Right cardiac atrium (tissue), 5 donors: ENCODE measurements at regions not wholly inside any gene's neighbourhood (a gene's known extent, or its start where the extent isn't known, plus 50 kb on each side); places are given as distances from the start of the nearest gene placed in this dataset.

Source experiments
- ATAC-seq, 2 donors: fragments of 200-7000 bp; cut with Tn5 transposase; one replicate each; pipeline versions ENCODE4 v1.8.0 to v1.9.1; 2020; ENCODE audit warnings: moderate library complexity in 2 of 2, mild to moderate bottlenecking in 1 of 2
- DNase-seq, 3 donors: peaks; one replicate each; pipeline ENCODE4 v3.0.0-alpha.2; 2020
- H3K27ac ChIP-seq: one replicate; pipeline ENCODE4 v1.5.1; 2013; ENCODE audit warnings: mild to moderate bottlenecking, low read length, control low read depth, moderate library complexity
- H3K27me3 ChIP-seq: one replicate; pipeline ENCODE4 v1.6.1; 2013; ENCODE audit not compliant: control insufficient read depth, insufficient read depth
- H3K4me1 ChIP-seq: one replicate; pipeline ENCODE4 v1.6.1; 2013; ENCODE audit warnings: low read length; ENCODE audit not compliant: control insufficient read depth, insufficient read depth
- H3K4me3 ChIP-seq: one replicate; pipeline ENCODE4 v1.5.1; 2013; ENCODE audit warnings: low read length, control low read depth
- H3K9me3 ChIP-seq: one replicate; pipeline ENCODE4 v1.6.1; 2013; ENCODE audit warnings: low read length; ENCODE audit not compliant: control insufficient read depth
- WGBS: extraction: QIAGEN DNeasy Blood & Tissue Kit; methylation state at CpG from one replicate; pipeline ENCODE4 v1.1.7; 2013; 5-methylcytosine and 5-hydroxymethylcytosine counted together
- intact Hi-C, 4 donors: fragments of 100-400 bp; cut with DNase I; formaldehyde crosslinking; loops; one replicate each; pipeline versions ENCODE4 v1.11.0 to v1.14.0; 2022 to 2023
- donor health status: healthy with polysubstance abuse.
- donor health status: DM: no; HTN: yes; CAD: no.
- donor health status: DM: no; HTN: no; CAD: no.
- donor health status: DM: no; HTN: yes; CAD: no; lungs with severe emphysema.
- donor health status: DM: yes; HTN: yes; CAD: no.

- Histone ChIP-seq H3K27ac (no peak overlapping the region), H3K4me3 (no peak overlapping the region), H3K4me1 (no peaks in the 10 kb centered on the region), H3K27me3 (no peaks in the 10 kb centered on the region), H3K9me3 (no peaks in the 10 kb centered on the region)
- no peak for DNase-seq
- no peak for ATAC-seq
- WGBS = 74% methylated on average over 4 of the region's 4 CpGs
- intact Hi-C loops = no loop called here
These were observed 237.5 kb upstream of the PPP2R2D start for GRCh38 chr10:131663351-131663750.

- H3K9me3 ChIP-seq = no peaks in the 10 kb centered on the region
- H3K27ac ChIP-seq = no peak overlapping the region
- no peak for ATAC-seq
- H3K4me1 ChIP-seq = no peaks in the 10 kb centered on the region
- H3K27me3 ChIP-seq = no peaks in the 10 kb centered on the region
- intact Hi-C loops = no loop called here
- WGBS = 93% methylated on average over 3 of the region's 3 CpGs
- DNase-seq = no peak
- no peak overlapping the region for H3K4me3 ChIP-seq
These were observed 234.7 kb upstream of the PPP2R2D start for GRCh38 chr10:131666091-131666490.

GRCh38 chr10:131667047-131667446 lies 233.8 kb upstream of the PPP2R2D start:
- no peak overlapping the region for H3K4me3 ChIP-seq
- no peak overlapping the region for H3K27ac ChIP-seq
- no peak for DNase-seq
- H3K4me1 ChIP-seq = no peaks in the 10 kb centered on the region
- intact Hi-C loops = no loop called here
- no peaks in the 10 kb centered on the region for H3K27me3 ChIP-seq
- no peak for ATAC-seq
- WGBS = 73% methylated on average over 4 of the region's 4 CpGs
- no peaks in the 10 kb centered on the region for H3K9me3 ChIP-seq

GRCh38 chr10:131667561-131667960 lies 233.2 kb upstream of the PPP2R2D start:
- H3K27me3 ChIP-seq = no peaks in the 10 kb centered on the region
- H3K9me3 ChIP-seq = no peaks in the 10 kb centered on the region
- H3K4me1 ChIP-seq = no peaks in the 10 kb centered on the region
- no peak overlapping the region for H3K27ac ChIP-seq
- ATAC-seq (no peak), DNase-seq (no peak)
- intact Hi-C loops = no loop called here
- WGBS = 83% methylated on average over 7 of the region's 7 CpGs
- H3K4me3 ChIP-seq = no peak overlapping the region

- DNase-seq (no peak), ATAC-seq (no peak)
- intact Hi-C loops = no loop called here
- no peak overlapping the region for H3K27ac ChIP-seq
- H3K27me3 ChIP-seq = no peaks in the 10 kb centered on the region
- 49% methylated on average over 7 of the region's 7 CpGs for WGBS
- H3K4me1 ChIP-seq = no peaks in the 10 kb centered on the region
- H3K4me3 ChIP-seq = no peak overlapping the region
- no peaks in the 10 kb centered on the region for H3K9me3 ChIP-seq
These were observed 231.9 kb upstream of the PPP2R2D start for GRCh38 chr10:131668903-131669302.

GRCh38 chr10:131669838-131670237 lies 231.0 kb upstream of the PPP2R2D start:
- no peak overlapping the region for H3K4me3 ChIP-seq

GRCh38 chr10:131670341-131670740 lies 230.5 kb upstream of the PPP2R2D start:
- Histone ChIP-seq H3K27me3 (no peaks in the 10 kb centered on the region), H3K4me1 (no peaks in the 10 kb centered on the region), H3K4me3 (no peak overlapping the region), H3K9me3 (no peaks in the 10 kb centered on the region), H3K27ac (no peak overlapping the region)
- intact Hi-C loops = no loop called here
- ATAC-seq = no peak
- no peak for DNase-seq
- 68% methylated on average over 5 of the region's 5 CpGs for WGBS

More at GRCh38 chr10:131669838-131670237, 231.0 kb upstream of the PPP2R2D start:
- DNase-seq = no peak
- intact Hi-C loops = no loop called here
- no peaks in the 10 kb centered on the region for H3K9me3 ChIP-seq
- H3K27ac ChIP-seq = no peak overlapping the region
- 86% methylated on average over 1 of the region's 1 CpG for WGBS
- H3K4me1 ChIP-seq = no peaks in the 10 kb centered on the region
- no peaks in the 10 kb centered on the region for H3K27me3 ChIP-seq
- ATAC-seq = no peak

GRCh38 chr10:131673396-131673795 lies 227.4 kb upstream of the PPP2R2D start:
- no peak overlapping the region for H3K4me3 ChIP-seq
- no peaks in the 10 kb centered on the region for H3K9me3 ChIP-seq
- ATAC-seq = no peak
- WGBS = 81% methylated on average over 7 of the region's 7 CpGs
- no peak overlapping the region for H3K27ac ChIP-seq
- no peak for DNase-seq
- intact Hi-C loops = no loop called here
- H3K27me3 ChIP-seq = no peaks in the 10 kb centered on the region
- no peaks in the 10 kb centered on the region for H3K4me1 ChIP-seq

GRCh38 chr10:131674130-131674529 lies 226.7 kb upstream of the PPP2R2D start:
- ATAC-seq = no peak
- Histone ChIP-seq H3K27me3 (no peaks in the 10 kb centered on the region), H3K27ac (no peak overlapping the region), H3K4me1 (no peaks in the 10 kb centered on the region), H3K9me3 (no peaks in the 10 kb centered on the region), H3K4me3 (no peak overlapping the region)
- no peak for DNase-seq
- intact Hi-C loops = no loop called here
- 89% methylated on average over 9 of the region's 9 CpGs for WGBS

GRCh38 chr10:131675104-131675503 lies 225.7 kb upstream of the PPP2R2D start:
- intact Hi-C loops = no loop called here
- WGBS = 82% methylated on average over 13 of the region's 13 CpGs
- H3K27me3 ChIP-seq = no peaks in the 10 kb centered on the region
- H3K4me1 ChIP-seq = no peaks in the 10 kb centered on the region
- H3K9me3 ChIP-seq = no peaks in the 10 kb centered on the region
- ATAC-seq = no peak
- no peak overlapping the region for H3K27ac ChIP-seq
- DNase-seq = no peak
- no peak overlapping the region for H3K4me3 ChIP-seq

GRCh38 chr10:131676046-131676799 lies 224.6 kb upstream of the PPP2R2D start:
- Histone ChIP-seq H3K4me1 (no peaks in the 10 kb centered on the region), H3K27me3 (no peaks in the 10 kb centered on the region), H3K4me3 (no peak overlapping the region), H3K9me3 (no peaks in the 10 kb centered on the region), H3K27ac (no peak overlapping the region)
- no peak for DNase-seq
- ATAC-seq = no peak
- intact Hi-C loops = no loop called here
- WGBS = 78% methylated on average over 28 of the region's 28 CpGs
